ENCODE measurements at regions not wholly inside any gene's neighbourhood (a gene's known extent, or its start where the extent isn't known, plus 50 kb on each side); places are given as distances from the start of the nearest gene placed in this dataset.

GRCh38 chr21:36584980-36585940 is 105.3 kb upstream of the CLDN14 start:
- intact Hi-C loops (cut with micrococcal nuclease): no loop called here
- ATAC-seq: no peak
- Histone ChIP-seq H3K36me3 (ENCODE audit: control insufficient read depth in 1 of 2, insufficient read depth in 2 of 2, low read length in 2 of 2) (no peaks in the 10 kb centered on the region), H3K9me2 (ENCODE audit: insufficient read depth) (no peaks in the 10 kb centered on the region), H3K9ac (ENCODE audit: low read length) (no peak overlapping the region), H3K4me3 (replicated peaks in 1 of 2; ENCODE audit: low read depth in 1 of 2, low read length in 2 of 2) (no peak overlapping the region), H2AFZ (ENCODE audit: low read depth, low read length, poor library complexity, severe bottlenecking) (no peak overlapping the region), H3K4me2 (ENCODE audit: low read length) (no peak overlapping the region), H3K4me1 (ENCODE audit: control insufficient read depth in 1 of 2, insufficient read depth in 2 of 2, low read length in 2 of 2) (peaks cover 3 to 17% of the 10 kb centered on the region in 2 experiments; a peak in 3 of 4 replicates), H3K27ac (ENCODE audit: low read depth, low read length) (no peak overlapping the region), H4K20me1 (ENCODE audit: insufficient read depth) (no peaks in the 10 kb centered on the region), H3K79me2 (ENCODE audit: insufficient read depth, low read length) (no peaks in the 10 kb centered on the region), H3K9me3 (ENCODE audit: control insufficient read depth in 1 of 2, insufficient read depth in 1 of 2, low read depth in 1 of 2, low read length in 2 of 2) (no peaks in the 10 kb centered on the region; a peak in 1 of 4 replicates), H3K27me3 (ENCODE audit: insufficient read depth, low read length) (no peaks in the 10 kb centered on the region)
- ChIA-PET RAD21 (ENCODE audit: low non-redundant PET in 1 of 2, low total read pairs in 2 of 2, uncharacterized antibody in 2 of 2, unreplicated experiment in 2 of 2) (no interaction called here), POLR2A (no interaction called here), CTCF (no interaction called here)
- DNase-seq (ENCODE audit: low read depth, low spot score): no peak
- BruUV-seq (replicated peaks): no TSS peak
- TF ChIP-seq RAD21 (IDR thresholded peaks at IDR 0.05; ENCODE audit: low read depth) (peak; percentile 34; the same call in 1 of the 2 replicates), CTCF (IDR thresholded peaks at IDR 0.05 in 2 of 3, conservative IDR thresholded peaks at IDR 0.05 in 1 of 3; ENCODE audit: borderline replicate concordance in 1 of 3, insufficient read depth in 1 of 3, low read depth in 2 of 3, low read length in 2 of 3) (peak; percentile 16 to 49 (median 29); a peak in 4 of 6 replicates), MAX (IDR thresholded peaks at IDR 0.05) (no peak), ZBTB33 (IDR thresholded peaks at IDR 0.05; ENCODE audit: extremely low read depth, insufficient replicate concordance, low read length) (no peak), POLR2AphosphoS5 (IDR thresholded peaks at IDR 0.05; ENCODE audit: low read depth, low read length) (no peak)
